ENCODE measurements at regions not wholly inside any gene's neighbourhood (a gene's known extent, or its start where the extent isn't known, plus 50 kb on each side); places are given as distances from the start of the nearest gene placed in this dataset.

DNA sequence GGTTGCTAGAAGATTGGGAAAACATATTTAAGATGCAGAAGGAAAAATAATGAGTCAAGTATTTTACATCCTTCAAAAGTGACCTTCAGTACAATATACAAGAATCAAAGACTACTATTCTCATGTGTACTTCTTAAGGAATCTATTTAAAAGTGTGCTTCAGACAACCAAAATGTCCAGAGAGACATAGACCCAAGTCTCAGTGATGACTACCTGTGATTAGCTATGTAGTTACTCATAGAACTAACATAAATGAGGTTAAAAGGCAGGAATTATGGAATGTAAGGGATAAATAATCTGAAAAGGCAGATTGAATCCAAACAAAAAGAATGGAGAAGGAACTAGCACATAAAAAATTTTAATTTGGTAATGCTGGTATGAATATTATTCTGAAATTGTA lies 634.7 kb upstream of the FAM241A start:
- Histone ChIP-seq H3K27me3 (ENCODE audit: control insufficient read depth in 1 of 2, insufficient read depth in 2 of 2, low read length in 2 of 2) (no peaks in the 10 kb centered on the region), H3K4me3 (ENCODE audit: low read depth in 1 of 2, low read length in 2 of 2) (no peak overlapping the region), H3K36me3 (ENCODE audit: control insufficient read depth in 2 of 2, insufficient read depth in 2 of 2, low read length in 1 of 2) (no peaks in the 10 kb centered on the region), H3K27ac (ENCODE audit: low read depth in 2 of 2, low read length in 1 of 2) (no peak overlapping the region), H3K9me3 (ENCODE audit: control insufficient read depth in 2 of 2, insufficient read depth in 1 of 2, low read depth in 1 of 2, low read length in 1 of 2) (no peaks in the 10 kb centered on the region), H3K4me1 (ENCODE audit: control insufficient read depth in 2 of 2, insufficient read depth in 2 of 2, low read length in 1 of 2) (no peaks in the 10 kb centered on the region)

DNA sequence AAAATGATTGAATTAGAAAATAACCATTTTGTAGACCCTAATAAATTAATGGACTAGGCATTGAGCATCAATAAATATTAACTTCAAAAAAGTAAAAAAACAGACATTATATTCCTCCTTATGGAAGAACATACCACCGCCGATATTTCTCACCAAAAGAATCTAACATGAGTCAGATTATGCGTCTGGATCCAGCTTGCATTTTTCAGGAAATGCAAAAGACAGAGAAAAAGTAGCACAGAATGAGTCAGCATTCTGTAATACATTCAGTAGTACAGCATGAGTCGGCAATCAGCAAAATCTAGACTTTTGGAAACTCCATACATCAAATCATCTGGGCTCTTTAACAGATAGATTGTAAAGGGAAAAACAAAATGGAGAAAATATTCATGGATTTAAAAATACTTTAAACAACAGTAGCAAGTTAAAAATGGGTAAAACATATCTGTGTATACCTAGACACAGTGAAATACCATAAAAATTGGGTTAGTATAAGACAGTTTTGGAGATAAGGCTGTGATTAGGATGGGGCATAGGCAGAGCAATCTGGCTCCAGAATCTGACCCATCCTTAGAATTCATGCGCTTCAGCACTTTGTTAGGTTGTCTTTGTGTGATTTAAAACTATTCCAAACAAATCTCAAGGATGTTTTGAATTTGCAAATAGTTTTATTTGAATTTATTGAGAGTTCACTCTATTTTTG lies 633.0 kb upstream of the FAM241A start:
- whole genome bisulfite sequencing, 2 donors = 74 to 75% methylated on average over 5 of the region's 5 CpGs
- Histone ChIP-seq H3K36me3 (ENCODE audit: control insufficient read depth in 2 of 2, insufficient read depth in 2 of 2, low read length in 1 of 2) (no peaks in the 10 kb centered on the region), H3K27me3 (ENCODE audit: control insufficient read depth in 1 of 2, insufficient read depth in 2 of 2, low read length in 2 of 2) (no peaks in the 10 kb centered on the region), H3K27ac (ENCODE audit: low read depth in 2 of 2, low read length in 1 of 2) (no peak overlapping the region), H3K9me3 (ENCODE audit: control insufficient read depth in 2 of 2, insufficient read depth in 1 of 2, low read depth in 1 of 2, low read length in 1 of 2) (no peaks in the 10 kb centered on the region), H3K4me1 (ENCODE audit: control insufficient read depth in 2 of 2, insufficient read depth in 2 of 2, low read length in 1 of 2) (no peaks in the 10 kb centered on the region), H3K4me3 (ENCODE audit: low read depth in 1 of 2, low read length in 2 of 2) (no peak overlapping the region)

DNA sequence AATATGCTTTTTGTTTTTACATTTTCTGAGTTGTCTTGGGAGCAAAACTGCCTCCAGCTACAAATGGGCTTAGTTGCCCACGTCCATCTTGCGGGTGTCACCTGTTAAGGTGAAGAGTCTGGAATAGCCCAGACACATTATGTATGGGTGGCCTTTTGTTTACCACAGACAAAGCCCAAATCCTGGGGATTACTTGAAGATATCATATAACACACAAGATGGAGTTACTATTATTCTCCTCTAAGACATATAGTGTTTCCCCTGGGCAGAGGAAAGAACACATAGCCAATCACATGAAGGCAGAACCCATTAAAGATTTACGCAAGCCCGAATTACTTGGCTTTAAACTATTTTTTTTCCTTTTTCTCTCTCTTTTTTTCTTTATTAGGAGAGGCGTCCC lies 625.6 kb upstream of the FAM241A start:
- WGBS, 2 donors = 54 to 61% methylated on average over 5 of the region's 5 CpGs

DNA sequence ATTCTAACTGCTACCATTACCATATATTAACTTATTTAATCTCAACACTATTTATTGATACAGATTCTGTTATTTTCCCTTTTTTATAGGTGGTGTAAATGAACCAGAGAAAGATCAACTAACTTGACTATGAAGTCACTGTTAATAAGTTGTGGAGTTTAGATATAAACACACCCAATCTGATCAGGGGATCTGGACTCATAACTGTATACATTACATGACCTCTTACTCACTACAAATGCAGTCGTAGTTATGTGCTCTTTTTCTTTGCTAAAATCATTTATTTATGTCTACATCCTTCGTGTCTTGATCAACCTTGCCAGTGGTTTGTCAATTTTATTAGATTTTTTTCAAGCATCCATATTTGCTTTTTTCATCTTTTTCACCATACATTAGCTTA lies 614.8 kb upstream of the FAM241A start:
- 41 to 55% methylated on average over 2 of the region's 2 CpGs for WGBS, 2 donors
- Histone ChIP-seq H3K4me3 (ENCODE audit: low read depth in 1 of 2, low read length in 2 of 2) (no peak overlapping the region), H3K4me1 (ENCODE audit: control insufficient read depth in 2 of 2, insufficient read depth in 2 of 2, low read length in 1 of 2) (no peaks in the 10 kb centered on the region), H3K9me3 (ENCODE audit: control insufficient read depth in 2 of 2, insufficient read depth in 1 of 2, low read depth in 1 of 2, low read length in 1 of 2) (peaks cover 0 to 2% of the 10 kb centered on the region in 2 donors), H3K27me3 (ENCODE audit: control insufficient read depth in 1 of 2, insufficient read depth in 2 of 2, low read length in 2 of 2) (no peaks in the 10 kb centered on the region), H3K27ac (ENCODE audit: low read depth in 2 of 2, low read length in 1 of 2) (no peak overlapping the region), H3K36me3 (ENCODE audit: control insufficient read depth in 2 of 2, insufficient read depth in 2 of 2, low read length in 1 of 2) (no peaks in the 10 kb centered on the region)

More for the DNA sequence above, 625.6 kb upstream of the FAM241A start:
- Histone ChIP-seq H3K9me3 (ENCODE audit: control insufficient read depth in 2 of 2, insufficient read depth in 1 of 2, low read depth in 1 of 2, low read length in 1 of 2) (no peaks in the 10 kb centered on the region), H3K36me3 (ENCODE audit: control insufficient read depth in 2 of 2, insufficient read depth in 2 of 2, low read length in 1 of 2) (no peaks in the 10 kb centered on the region), H3K27me3 (ENCODE audit: control insufficient read depth in 1 of 2, insufficient read depth in 2 of 2, low read length in 2 of 2) (no peaks in the 10 kb centered on the region), H3K27ac (ENCODE audit: low read depth in 2 of 2, low read length in 1 of 2) (no peak overlapping the region), H3K4me3 (ENCODE audit: low read depth in 1 of 2, low read length in 2 of 2) (no peak overlapping the region), H3K4me1 (ENCODE audit: control insufficient read depth in 2 of 2, insufficient read depth in 2 of 2, low read length in 1 of 2) (no peaks in the 10 kb centered on the region)

DNA sequence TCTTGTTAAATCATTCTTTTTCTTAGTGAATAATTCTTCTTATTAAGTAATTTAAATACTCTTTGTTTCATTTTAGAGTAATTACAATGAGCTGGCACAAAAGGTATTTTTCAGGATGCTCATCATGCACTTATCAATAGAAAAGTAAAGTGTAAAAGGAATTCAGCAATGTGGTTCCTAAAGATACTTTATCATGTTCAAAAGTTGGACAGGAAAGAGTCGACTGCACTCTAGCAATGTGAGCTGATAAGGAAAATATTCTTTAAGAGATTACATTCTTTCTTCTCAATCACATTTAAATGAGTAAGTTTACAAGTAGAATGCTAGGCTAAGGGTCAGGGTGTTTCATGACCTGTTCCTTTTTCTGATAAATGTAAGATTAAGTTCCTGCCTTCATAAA lies 609.5 kb upstream of the FAM241A start:
- 14 to 15% methylated on average over 1 of the region's 1 CpG for WGBS, 2 donors
- Histone ChIP-seq H3K9me3 (ENCODE audit: control insufficient read depth in 2 of 2, insufficient read depth in 1 of 2, low read depth in 1 of 2, low read length in 1 of 2) (no peaks in the 10 kb centered on the region), H3K27ac (ENCODE audit: low read depth in 2 of 2, low read length in 1 of 2) (no peak overlapping the region)

DNA sequence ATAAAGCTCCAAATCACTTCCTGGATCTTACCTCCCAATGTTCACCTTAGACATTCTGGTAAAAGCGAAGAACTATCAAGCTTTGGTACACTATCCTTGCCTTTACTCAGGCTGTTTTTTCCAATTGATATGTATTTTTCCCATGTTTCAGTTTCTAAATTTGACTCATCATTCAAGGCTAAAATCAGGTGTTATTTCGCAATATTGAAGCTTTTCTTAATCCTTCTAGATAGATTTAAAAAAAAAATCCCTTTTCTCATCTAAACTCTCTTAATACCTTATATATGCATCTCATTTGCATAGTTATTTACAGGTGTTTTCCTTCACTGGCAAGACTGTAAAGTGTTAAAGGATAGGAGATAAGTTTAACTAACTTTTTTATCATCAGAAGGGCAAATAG lies 608.1 kb upstream of the FAM241A start:
- Histone ChIP-seq H3K27ac (ENCODE audit: low read depth in 2 of 2, low read length in 1 of 2) (no peak overlapping the region), H3K9me3 (ENCODE audit: control insufficient read depth in 2 of 2, insufficient read depth in 1 of 2, low read depth in 1 of 2, low read length in 1 of 2) (no peaks in the 10 kb centered on the region), H3K4me1 (ENCODE audit: control insufficient read depth in 2 of 2, insufficient read depth in 2 of 2, low read length in 1 of 2) (no peaks in the 10 kb centered on the region), H3K36me3 (ENCODE audit: control insufficient read depth in 2 of 2, insufficient read depth in 2 of 2, low read length in 1 of 2) (no peaks in the 10 kb centered on the region), H3K27me3 (ENCODE audit: control insufficient read depth in 1 of 2, insufficient read depth in 2 of 2, low read length in 2 of 2) (no peaks in the 10 kb centered on the region), H3K4me3 (ENCODE audit: low read depth in 1 of 2, low read length in 2 of 2) (no peak overlapping the region)
- 75 to 87% methylated on average over 2 of the region's 2 CpGs for whole genome bisulfite sequencing, 2 donors

More for the DNA sequence above, 609.5 kb upstream of the FAM241A start:
- no peaks in the 10 kb centered on the region for H3K36me3 ChIP-seq (ENCODE audit: control insufficient read depth in 2 of 2, insufficient read depth in 2 of 2, low read length in 1 of 2)
- H3K4me1 ChIP-seq (ENCODE audit: control insufficient read depth in 2 of 2, insufficient read depth in 2 of 2, low read length in 1 of 2) = no peaks in the 10 kb centered on the region
- no peak overlapping the region for H3K4me3 ChIP-seq (ENCODE audit: low read depth in 1 of 2, low read length in 2 of 2)
- H3K27me3 ChIP-seq (ENCODE audit: control insufficient read depth in 1 of 2, insufficient read depth in 2 of 2, low read length in 2 of 2) = no peaks in the 10 kb centered on the region

DNA sequence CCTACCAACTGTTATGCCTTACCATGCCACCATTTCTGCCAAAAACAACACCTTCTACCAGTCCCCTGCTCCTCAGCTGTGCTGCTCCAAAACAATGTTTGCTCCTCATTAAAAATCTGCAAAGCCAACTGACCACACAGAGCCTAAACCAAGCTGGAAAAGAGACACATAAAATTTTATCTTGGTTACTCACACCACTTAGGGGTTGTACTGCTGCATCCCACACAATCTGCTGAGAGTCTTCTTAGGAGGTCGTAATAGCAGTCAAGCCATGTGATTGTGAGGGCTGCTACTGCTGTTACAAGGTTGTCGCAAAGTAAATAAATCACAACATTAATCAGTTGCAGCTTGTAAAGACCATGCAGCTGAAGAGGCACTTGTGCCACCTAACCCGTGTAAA lies 607.4 kb upstream of the FAM241A start:
- no peaks in the 10 kb centered on the region for H3K9me3 ChIP-seq (ENCODE audit: control insufficient read depth in 2 of 2, insufficient read depth in 1 of 2, low read depth in 1 of 2, low read length in 1 of 2)
- no peaks in the 10 kb centered on the region for H3K36me3 ChIP-seq (ENCODE audit: control insufficient read depth in 2 of 2, insufficient read depth in 2 of 2, low read length in 1 of 2)
- H3K27me3 ChIP-seq (ENCODE audit: control insufficient read depth in 1 of 2, insufficient read depth in 2 of 2, low read length in 2 of 2) = no peaks in the 10 kb centered on the region
- H3K27ac ChIP-seq (ENCODE audit: low read depth in 2 of 2, low read length in 1 of 2) = no peak overlapping the region
- no peak overlapping the region for H3K4me3 ChIP-seq (ENCODE audit: low read depth in 1 of 2, low read length in 2 of 2)
- no peaks in the 10 kb centered on the region for H3K4me1 ChIP-seq (ENCODE audit: control insufficient read depth in 2 of 2, insufficient read depth in 2 of 2, low read length in 1 of 2)
- WGBS, 2 donors = 50 to 60% methylated on average over 3 of the region's 3 CpGs

DNA sequence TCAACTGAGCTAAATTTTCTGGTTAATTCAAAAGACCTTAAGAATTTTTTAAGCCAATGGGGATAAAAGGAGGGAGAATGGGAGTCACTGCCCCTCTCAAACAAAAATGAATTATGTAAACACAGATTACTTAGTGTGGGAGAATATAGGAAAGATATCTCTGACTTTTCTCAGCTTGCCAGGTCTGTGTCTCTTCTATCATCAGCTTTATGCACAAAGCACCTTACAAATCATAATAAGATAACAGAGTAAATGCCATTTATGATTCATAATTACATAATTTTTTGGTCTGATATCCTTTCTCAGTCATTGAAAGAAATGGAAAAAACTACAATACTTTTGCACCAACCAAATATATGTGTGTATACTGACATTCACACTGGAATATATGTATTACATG lies 604.6 kb upstream of the FAM241A start:
- H3K27ac ChIP-seq (ENCODE audit: low read depth in 2 of 2, low read length in 1 of 2) = no peak overlapping the region
- H3K9me3 ChIP-seq (ENCODE audit: control insufficient read depth in 2 of 2, insufficient read depth in 1 of 2, low read depth in 1 of 2, low read length in 1 of 2) = no peaks in the 10 kb centered on the region
- no peaks in the 10 kb centered on the region for H3K4me1 ChIP-seq (ENCODE audit: control insufficient read depth in 2 of 2, insufficient read depth in 2 of 2, low read length in 1 of 2)
- no peak overlapping the region for H3K4me3 ChIP-seq (ENCODE audit: low read depth in 1 of 2, low read length in 2 of 2)
- no peaks in the 10 kb centered on the region for H3K36me3 ChIP-seq (ENCODE audit: control insufficient read depth in 2 of 2, insufficient read depth in 2 of 2, low read length in 1 of 2)
- no peaks in the 10 kb centered on the region for H3K27me3 ChIP-seq (ENCODE audit: control insufficient read depth in 1 of 2, insufficient read depth in 2 of 2, low read length in 2 of 2)

DNA sequence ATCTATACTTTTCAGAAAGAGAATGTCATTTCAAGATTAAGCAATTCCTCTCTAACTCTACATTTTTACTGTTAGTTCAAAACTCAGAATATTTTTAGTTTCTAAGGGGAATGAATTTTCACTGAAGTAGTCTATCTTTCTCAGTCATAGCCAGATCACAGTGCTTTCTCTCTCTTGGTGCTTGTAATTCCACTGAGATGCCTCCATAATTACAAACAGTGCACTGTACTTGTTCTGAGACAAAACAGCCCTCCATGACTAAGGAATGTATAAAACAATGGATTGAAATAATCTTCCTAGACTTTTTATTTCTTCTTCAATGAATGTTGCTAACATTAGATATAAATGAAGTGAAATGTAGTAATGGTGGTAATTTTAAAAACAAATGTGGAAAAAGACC lies 603.2 kb upstream of the FAM241A start:
- Histone ChIP-seq H3K4me3 (ENCODE audit: low read depth in 1 of 2, low read length in 2 of 2) (no peak overlapping the region), H3K27ac (ENCODE audit: low read depth in 2 of 2, low read length in 1 of 2) (no peak overlapping the region)

DNA sequence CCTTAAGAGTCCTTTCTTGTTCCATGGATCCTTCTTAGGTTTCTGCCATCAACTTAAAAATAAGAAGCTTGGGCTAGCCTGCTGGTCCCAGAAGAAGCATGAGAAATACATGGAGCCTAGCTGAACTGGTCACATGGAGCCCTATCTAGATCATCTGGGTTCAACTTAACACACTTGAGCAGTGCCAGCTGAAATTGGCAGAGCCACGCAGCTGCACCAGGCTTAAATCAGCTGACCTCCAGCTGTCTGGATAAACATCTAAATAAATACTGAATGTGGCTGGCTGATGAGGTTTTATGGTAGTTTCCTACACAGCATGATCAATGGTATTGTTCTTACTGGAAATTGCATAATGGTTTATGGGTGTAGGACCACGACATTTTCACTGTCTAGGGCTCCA lies 598.4 kb upstream of the FAM241A start:
- peaks cover 0 to 2% of the 10 kb centered on the region in 2 donors for H3K36me3 ChIP-seq (ENCODE audit: control insufficient read depth in 2 of 2, insufficient read depth in 2 of 2, low read length in 1 of 2)
- 33 to 43% methylated on average over 2 of the region's 2 CpGs for WGBS, 2 donors
- H3K27me3 ChIP-seq (ENCODE audit: control insufficient read depth in 1 of 2, insufficient read depth in 2 of 2, low read length in 2 of 2) = no peaks in the 10 kb centered on the region
- H3K4me3 ChIP-seq (ENCODE audit: low read depth in 1 of 2, low read length in 2 of 2) = no peak overlapping the region
- H3K27ac ChIP-seq (ENCODE audit: low read depth in 2 of 2, low read length in 1 of 2) = no peak overlapping the region
- H3K4me1 ChIP-seq (ENCODE audit: control insufficient read depth in 2 of 2, insufficient read depth in 2 of 2, low read length in 1 of 2) = no peaks in the 10 kb centered on the region
- H3K9me3 ChIP-seq (ENCODE audit: control insufficient read depth in 2 of 2, insufficient read depth in 1 of 2, low read depth in 1 of 2, low read length in 1 of 2) = no peaks in the 10 kb centered on the region

More for the DNA sequence above, 603.2 kb upstream of the FAM241A start:
- Histone ChIP-seq H3K27me3 (ENCODE audit: control insufficient read depth in 1 of 2, insufficient read depth in 2 of 2, low read length in 2 of 2) (no peaks in the 10 kb centered on the region), H3K9me3 (ENCODE audit: control insufficient read depth in 2 of 2, insufficient read depth in 1 of 2, low read depth in 1 of 2, low read length in 1 of 2) (no peaks in the 10 kb centered on the region), H3K36me3 (ENCODE audit: control insufficient read depth in 2 of 2, insufficient read depth in 2 of 2, low read length in 1 of 2) (peaks cover 0 to 2% of the 10 kb centered on the region in 2 donors), H3K4me1 (ENCODE audit: control insufficient read depth in 2 of 2, insufficient read depth in 2 of 2, low read length in 1 of 2) (no peaks in the 10 kb centered on the region)
